ENCODE measurements at regions not wholly inside any gene's neighbourhood (a gene's known extent, or its start where the extent isn't known, plus 50 kb on each side); places are given as distances from the start of the nearest gene placed in this dataset.

GRCh38 chr7:11895337-11895736 lies 63.3 kb upstream of the THSD7A start:
- DNase-seq (ENCODE audit: low read depth, low spot score), result no peak

GRCh38 chr7:11896663-11897062 lies 64.7 kb upstream of the THSD7A start:
- no peak for DNase-seq (ENCODE audit: low read depth, low spot score)

- DNase-seq (ENCODE audit: low read depth, low spot score), result no peak
These were observed 67.2 kb upstream of the THSD7A start for GRCh38 chr7:11899247-11899646.

- DNase-seq (ENCODE audit: low read depth, low spot score), result no peak
These were observed 78.3 kb upstream of the THSD7A start for GRCh38 chr7:11910253-11910652.

GRCh38 chr7:11911900-11912299 lies 79.9 kb upstream of the THSD7A start:
- DNase-seq (ENCODE audit: low read depth, low spot score), result no peak

GRCh38 chr7:11914645-11915044 lies 82.6 kb upstream of the THSD7A start:
- DNase-seq (ENCODE audit: low read depth, low spot score), result no peak

- DNase-seq (ENCODE audit: low read depth, low spot score), result no peak
These were observed 91.5 kb upstream of the THSD7A start for GRCh38 chr7:11923376-11923930.

GRCh38 chr7:11931307-11931706 lies 99.3 kb upstream of the THSD7A start:
- DNase-seq (ENCODE audit: low read depth, low spot score), result no peak

- DNase-seq (ENCODE audit: low read depth, low spot score), result no peak
These were observed 102.8 kb upstream of the THSD7A start for GRCh38 chr7:11934796-11935195.

- no peak for DNase-seq (ENCODE audit: low read depth, low spot score)
These were observed 103.9 kb upstream of the THSD7A start for GRCh38 chr7:11935905-11936304.

- DNase-seq (ENCODE audit: low read depth, low spot score), result no peak
These were observed 114.8 kb upstream of the THSD7A start for GRCh38 chr7:11946794-11947193.

GRCh38 chr7:11950281-11950680 lies 118.3 kb upstream of the THSD7A start:
- no peak for DNase-seq (ENCODE audit: low read depth, low spot score)

GRCh38 chr7:11950942-11951341 lies 118.9 kb upstream of the THSD7A start:
- no peak for DNase-seq (ENCODE audit: low read depth, low spot score)

GRCh38 chr7:11951909-11952308 lies 119.9 kb upstream of the THSD7A start:
- no peak for DNase-seq (ENCODE audit: low read depth, low spot score)

GRCh38 chr7:11952972-11953371 lies 121.0 kb upstream of the THSD7A start:
- DNase-seq (ENCODE audit: low read depth, low spot score), result no peak

GRCh38 chr7:11956991-11957390 lies 125.0 kb upstream of the THSD7A start:
- DNase-seq (ENCODE audit: low read depth, low spot score), result no peak

GRCh38 chr7:11957956-11958355 lies 126.0 kb upstream of the THSD7A start:
- no peak for DNase-seq (ENCODE audit: low read depth, low spot score)

- DNase-seq (ENCODE audit: low read depth, low spot score), result no peak
These were observed 127.1 kb upstream of the THSD7A start for GRCh38 chr7:11959121-11959520.

- no peak for DNase-seq (ENCODE audit: low read depth, low spot score)
These were observed 128.6 kb upstream of the THSD7A start for GRCh38 chr7:11960621-11961020.

- no peak for DNase-seq (ENCODE audit: low read depth, low spot score)
These were observed 137.6 kb upstream of the THSD7A start for GRCh38 chr7:11969643-11970042.

- DNase-seq (ENCODE audit: low read depth, low spot score), result no peak
These were observed 138.1 kb upstream of the THSD7A start for GRCh38 chr7:11970132-11970531.

GRCh38 chr7:11985376-11985775 lies 153.4 kb upstream of the THSD7A start:
- DNase-seq (ENCODE audit: low read depth, low spot score), result no peak

- DNase-seq (ENCODE audit: low read depth, low spot score), result no peak
These were observed 154.0 kb upstream of the THSD7A start for GRCh38 chr7:11985971-11986370.

GRCh38 chr7:11988186-11988585 lies 156.2 kb upstream of the THSD7A start:
- no peak for DNase-seq (ENCODE audit: low read depth, low spot score)
